H1 (cell line): ENCODE measurements at regions not wholly inside any gene's neighbourhood (a gene's known extent, or its start where the extent isn't known, plus 50 kb on each side); places are given as distances from the start of the nearest gene placed in this dataset.

Source experiments
- CTCF ChIA-PET: fragments of 300-600 bp; sonication (Branson Sonifier 250); formaldehyde crosslinking; loops from one replicate; lab custom pipeline; 2021; ENCODE audit not compliant: partially characterized antibody; lab: Charles Lee
- POLR2A ChIA-PET: fragments of 300-600 bp; sonication (Branson Sonifier 250); formaldehyde crosslinking; loops from one replicate; lab custom pipeline; 2021; ENCODE audit warnings: inconsistent platforms; ENCODE audit not compliant: partially characterized antibody; lab: Charles Lee
- DNase-seq, 2 experiments: peaks; one replicate each; pipeline versions ENCODE4 v3.0.0 to v3.0.0-alpha.2; 2010 to 2022; ENCODE audit warnings: low spot score in 2 of 2, low read depth in 1 of 2, mixed read lengths in 1 of 2
- FAIRE-seq: peaks from 2 replicates; lab custom pipeline; 2011; peaks lifted over from hg19 to GRCh38; lab: Jason Lieb, UNC
- H2AFZ ChIP-seq: 2 replicates; pipeline ENCODE4 v1.8.1; 2012; ENCODE audit warnings: low read length, inconsistent platforms
- H2AK5ac ChIP-seq: 2 replicates; pipeline ENCODE4 v1.6.1; 2013; ENCODE audit warnings: low read depth, low read length
- H2BK120ac ChIP-seq: replicated peaks from 2 replicates; pipeline ENCODE3; 2013; ENCODE audit warnings: low read depth, low read length, inconsistent platforms
- H2BK12ac ChIP-seq: 2 replicates; pipeline ENCODE4 v1.6.1; 2013; ENCODE audit warnings: low read depth, low read length
- H2BK15ac ChIP-seq: 2 replicates; pipeline ENCODE4 v1.6.1; 2013; ENCODE audit warnings: low read length
- H2BK20ac ChIP-seq: 2 replicates; pipeline ENCODE4 v1.6.1; 2013; ENCODE audit warnings: low read length
- H2BK5ac ChIP-seq: 2 replicates; pipeline ENCODE4 v1.6.1; 2013; ENCODE audit warnings: low read depth, low read length
- H3K14ac ChIP-seq: 2 replicates; pipeline ENCODE4 v1.6.1; 2013; ENCODE audit warnings: inconsistent platforms; ENCODE audit not compliant: insufficient read length
- H3K18ac ChIP-seq: 2 replicates; pipeline ENCODE4 v1.6.1; 2013; ENCODE audit warnings: low read length; ENCODE audit errors: extremely low read depth
- H3K23ac ChIP-seq: 2 replicates; pipeline ENCODE4 v1.6.1; 2013; ENCODE audit warnings: inconsistent platforms; ENCODE audit not compliant: insufficient read length
- H3K23me2 ChIP-seq: 2 replicates; pipeline ENCODE4 v1.6.1; 2013; ENCODE audit warnings: low read depth, low read length
- H3K27ac ChIP-seq: 2 replicates; pipeline ENCODE4 v1.6.1; 2011; ENCODE audit warnings: low read depth, low read length, inconsistent platforms
- H3K27me3 ChIP-seq, 4 experiments: replicated peaks in 1 of 4; 1 replicate in 1 of 4; 2 replicates in 3 of 4; pipeline versions ENCODE4 v1.6.1 to v1.8.1; 2011 to 2013; ENCODE audit warnings: low read length in 3 of 4, mild to moderate bottlenecking in 3 of 4, inconsistent platforms in 2 of 4, mixed read lengths in 2 of 4, moderate library complexity in 1 of 4; ENCODE audit not compliant: control insufficient read depth in 3 of 4, insufficient read depth in 3 of 4; ENCODE audit errors: extremely low read depth in 1 of 4
- H3K36me3 ChIP-seq, 4 experiments: 2 replicates each; pipeline versions ENCODE4 v1.6.1 to v1.8.1; 2011 to 2013; ENCODE audit warnings: mild to moderate bottlenecking in 4 of 4, low read length in 3 of 4, moderate library complexity in 2 of 4, control low read depth in 1 of 4, inconsistent platforms in 1 of 4; ENCODE audit not compliant: insufficient read depth in 4 of 4, control insufficient read depth in 2 of 4
- H3K4ac ChIP-seq: replicated peaks from 2 replicates; pipeline ENCODE3; 2013; ENCODE audit warnings: low read length, low read depth, mixed read lengths, inconsistent platforms; ENCODE audit not compliant: insufficient read length
- H3K4me1 ChIP-seq, 4 experiments: replicated peaks in 1 of 4; 1 replicate in 1 of 4; 2 replicates in 3 of 4; pipeline versions ENCODE4 v1.6.1 to v1.8.1; 2011 to 2013; ENCODE audit warnings: low read length in 3 of 4, inconsistent platforms in 2 of 4, mixed read lengths in 1 of 4; ENCODE audit not compliant: insufficient read depth in 4 of 4, control insufficient read depth in 3 of 4
- H3K4me2 ChIP-seq, 2 experiments: 2 replicates each; pipeline versions ENCODE4 v1.6.1 to v1.8.1; 2011 to 2013; ENCODE audit warnings: low read depth in 2 of 2, low read length in 2 of 2, control low read depth in 1 of 2, inconsistent platforms in 1 of 2, mild to moderate bottlenecking in 1 of 2; ENCODE audit not compliant: insufficient read depth in 1 of 2
- H3K4me3 ChIP-seq, 4 experiments: fragments of 200-600, 300-600 bp in 1 of 4; sonication (generic), shearing (Covaris generic), sonication (Bioruptor Twin) in 1 of 4; 2 replicates each; pipeline versions ENCODE4 v1.5.1 to v1.8.1; 2011 to 2016; ENCODE audit warnings: low read length in 4 of 4, low read depth in 3 of 4, control low read depth in 2 of 4, inconsistent platforms in 2 of 4, mild to moderate bottlenecking in 2 of 4, mixed read lengths in 1 of 4, moderate library complexity in 1 of 4; ENCODE audit not compliant: insufficient read depth in 2 of 4; ENCODE audit errors: extremely low read depth in 1 of 4
- H3K56ac ChIP-seq: replicated peaks from 2 replicates; pipeline ENCODE3; 2013; ENCODE audit warnings: low read depth, mild to moderate bottlenecking, mixed read lengths, low read length, inconsistent platforms; ENCODE audit not compliant: insufficient read length
- H3K79me1 ChIP-seq: 2 replicates; pipeline ENCODE4 v1.6.1; 2013; ENCODE audit warnings: low read depth, low read length, control low read depth
- H3K79me2 ChIP-seq, 2 experiments: 2 replicates each; pipeline versions ENCODE4 v1.6.1 to v1.8.1; 2012 to 2013; ENCODE audit warnings: low read length in 2 of 2, mild to moderate bottlenecking in 2 of 2, inconsistent platforms in 1 of 2; ENCODE audit not compliant: insufficient read depth in 2 of 2, control insufficient read depth in 1 of 2
- H3K9ac ChIP-seq, 4 experiments: replicated peaks in 1 of 4; 1 replicate in 1 of 4; 2 replicates in 3 of 4; pipeline versions ENCODE4 v1.6.1 to v1.8.1; 2011 to 2013; ENCODE audit warnings: low read depth in 3 of 4, low read length in 3 of 4, control low read depth in 2 of 4, mild to moderate bottlenecking in 2 of 4, moderate library complexity in 2 of 4, inconsistent platforms in 1 of 4; ENCODE audit errors: extremely low read depth in 1 of 4
- H3K9me3 ChIP-seq, 2 experiments: 2 replicates each; pipeline versions ENCODE4 v1.6.1 to v1.8.1; 2012 to 2013; ENCODE audit warnings: mild to moderate bottlenecking in 2 of 2, moderate library complexity in 2 of 2, control low read depth in 1 of 2, inconsistent platforms in 1 of 2, low read depth in 1 of 2, low read length in 1 of 2, mixed read lengths in 1 of 2; ENCODE audit not compliant: insufficient read depth in 2 of 2
- H4K20me1 ChIP-seq, 2 experiments: replicated peaks in 1 of 2; 2 replicates each; pipeline versions ENCODE3 to v1.8.1; 2011 to 2013; ENCODE audit warnings: inconsistent platforms in 2 of 2, low read length in 2 of 2, mild to moderate bottlenecking in 1 of 2; ENCODE audit not compliant: insufficient read depth in 2 of 2, control insufficient read depth in 1 of 2
- H4K5ac ChIP-seq: 2 replicates; pipeline ENCODE4 v1.6.1; 2013; ENCODE audit warnings: low read length, low read depth, mixed read lengths, inconsistent platforms; ENCODE audit not compliant: insufficient read length
- H4K8ac ChIP-seq: 2 replicates; pipeline ENCODE4 v1.8.0; 2013; ENCODE audit warnings: mild to moderate bottlenecking, moderate library complexity, low read length, inconsistent platforms; ENCODE audit not compliant: insufficient read depth; ENCODE audit errors: extremely low read depth
- H4K91ac ChIP-seq: replicated peaks from 2 replicates; pipeline ENCODE3; 2013; ENCODE audit warnings: low read length, mixed read lengths, inconsistent platforms; ENCODE audit not compliant: insufficient read length
- CBX5 ChIP-seq: fragments of 300-800, 300-1000 bp; sonication (generic); IDR thresholded peaks from 2 replicates; pipeline ENCODE4 v1.7.1; 2016; ENCODE audit warnings: antibody characterized with exemption, low read length, low read depth
- CREB1 ChIP-seq: IDR thresholded peaks from 2 replicates; pipeline ENCODE4 v1.6.1; 2012; ENCODE audit warnings: inconsistent platforms
- KDM5A ChIP-seq: fragments of 200-600 bp; IDR thresholded peaks from 2 replicates; pipeline ENCODE4 v1.7.1; 2012; ENCODE audit warnings: mild to moderate bottlenecking, low read length, inconsistent platforms, mixed read lengths
- POLR2A ChIP-seq, 2 experiments: IDR thresholded peaks; 1 replicate in 1 of 2; 2 replicates in 1 of 2; pipeline ENCODE4 v1.6.1; 2011; ENCODE audit warnings: low read depth in 2 of 2, low read length in 2 of 2, mild to moderate bottlenecking in 2 of 2; ENCODE audit errors: control extremely low read depth in 1 of 2
- RBBP5 ChIP-seq: IDR thresholded peaks from 2 replicates; pipeline ENCODE4 v1.7.1; 2012; ENCODE audit warnings: low read depth, mild to moderate bottlenecking, inconsistent platforms, low read length, moderate library complexity, borderline replicate concordance
- SIX5 ChIP-seq: IDR thresholded peaks from 2 replicates; pipeline ENCODE4 v1.6.1; 2011; ENCODE audit warnings: mild to moderate bottlenecking, low read depth, low read length
- SP1 ChIP-seq: IDR thresholded peaks from 2 replicates; pipeline ENCODE4 v1.6.1; 2011; ENCODE audit warnings: low read depth, low read length
- SP2 ChIP-seq: IDR thresholded peaks from 2 replicates; pipeline ENCODE4 v1.6.1; 2012; ENCODE audit warnings: mild to moderate bottlenecking, low read length, inconsistent platforms
- SP4 ChIP-seq: IDR thresholded peaks from 2 replicates; pipeline ENCODE4 v1.6.1; 2012; ENCODE audit warnings: low read length, inconsistent platforms
- TAF7 ChIP-seq: optimal IDR thresholded peaks from 2 replicates; pipeline ENCODE3; 2011; ENCODE audit warnings: low read depth, mild to moderate bottlenecking, inconsistent platforms, low read length, moderate library complexity, borderline replicate concordance
- TCF12 ChIP-seq: IDR thresholded peaks from 2 replicates; pipeline ENCODE4 v1.6.1; 2011; ENCODE audit warnings: low read depth, mild to moderate bottlenecking, low read length
- WGBS, 2 experiments: shearing (Covaris generic) in 1 of 2; methylation state at CpG; one replicate each; pipeline versions ENCODE4 v1.1.6 to v1.1.7; 2013 to 2015; ENCODE audit warnings: low lambda C conversion rate in 2 of 2, mixed read lengths in 2 of 2, inconsistent platforms in 1 of 2, low coverage in 1 of 2, missing lambda C conversion rate in 1 of 2; ENCODE audit not compliant: insufficient replicate concordance in 2 of 2, insufficient coverage in 1 of 2, insufficient read length in 1 of 2; ENCODE audit errors: extremely low coverage in 1 of 2, missing lambda C conversion rate in 1 of 2; 5-methylcytosine and 5-hydroxymethylcytosine counted together
- TF ChIP-seq, protein P1 (sequence below), 3 experiments: IDR thresholded peaks; 1 replicate in 2 of 3; 2 replicates in 1 of 3; pipeline versions ENCODE4 v1.5.1 to v1.6.1; 2011; ENCODE audit warnings: low read length in 3 of 3, mild to moderate bottlenecking in 3 of 3, inconsistent platforms in 2 of 3, low read depth in 1 of 3, moderate library complexity in 1 of 3; ENCODE audit not compliant: insufficient read depth in 1 of 3; ENCODE audit errors: control extremely low read depth in 1 of 3

DNA sequence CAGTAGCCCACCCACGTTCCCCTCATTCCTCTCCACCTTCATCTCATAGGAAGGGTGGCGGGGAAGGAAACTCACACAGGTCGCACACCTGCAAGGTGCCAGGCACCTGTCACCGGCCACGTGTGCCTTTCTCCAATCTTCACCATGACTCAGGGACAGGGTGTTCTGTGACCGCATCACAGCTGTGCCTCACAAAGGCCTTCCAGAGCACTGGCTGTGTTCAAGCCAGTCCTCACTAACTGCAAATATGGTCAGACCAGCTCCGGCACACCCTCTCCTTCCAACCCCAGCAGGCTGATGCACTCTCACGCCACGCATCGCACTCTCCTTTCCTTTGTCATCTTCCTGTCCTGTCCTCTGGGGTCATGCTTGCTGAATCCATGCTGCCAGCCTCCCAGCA is 415.9 kb downstream of the IRS2 start:
- H3K79me1 ChIP-seq: no peaks in the 10 kb centered on the region
- no peaks in the 10 kb centered on the region for H3K23me2 ChIP-seq
- no peak overlapping the region for H3K4me2 ChIP-seq
- no peak overlapping the region for H3K9ac ChIP-seq
- POLR2A ChIA-PET: no interaction called here
- no peak overlapping the region for H3K27ac ChIP-seq
- peak overlapping the region; percentile 26; the same call in 1 of the 2 replicates for H4K8ac ChIP-seq
- no peak overlapping the region for H2BK15ac ChIP-seq
- no peaks in the 10 kb centered on the region for H3K36me3 ChIP-seq
- H2BK5ac ChIP-seq: no peak overlapping the region
- CTCF ChIA-PET: interaction anchor here (1.0 to 1.4 kb wide), 4 partner anchors 9 to 201 kb away, joined by 3 to 4 read pairs (median 3); no protein-coding TSS in a partner anchor
- H4K20me1 ChIP-seq: no peaks in the 10 kb centered on the region
- H2AK5ac ChIP-seq: no peak overlapping the region
- no peak overlapping the region for H3K18ac ChIP-seq
- DNase-seq (no peak), FAIRE-seq (no peak)
- no peak overlapping the region for H3K56ac ChIP-seq
- H4K91ac ChIP-seq: no peak overlapping the region
- no peaks in the 10 kb centered on the region for H3K79me2 ChIP-seq
- H3K4me3 ChIP-seq: no peak overlapping the region
- no peak overlapping the region for H2BK12ac ChIP-seq
- H3K4ac ChIP-seq: no peak overlapping the region
- no peak overlapping the region for H3K23ac ChIP-seq
- no peak overlapping the region for H2AFZ ChIP-seq
- no peak overlapping the region for H2BK20ac ChIP-seq
- WGBS, 2 experiments: 87% methylated on average over 10 of the region's 10 CpGs; no CpG with 5 or more reads in 1 of the 2 experiments
- no peak overlapping the region for H2BK120ac ChIP-seq
- no peaks in the 10 kb centered on the region for H3K27me3 ChIP-seq
- H4K5ac ChIP-seq: no peak overlapping the region
- peaks cover 0 to 6% (median 1%) of the 10 kb centered on the region in 4 experiments; a peak in 4 of 7 replicates for H3K4me1 ChIP-seq
- H3K9me3 ChIP-seq: no peaks in the 10 kb centered on the region
- no peak overlapping the region for H3K14ac ChIP-seq
- TF ChIP-seq POLR2A (IDR thresholded peaks at IDR 0.05; ENCODE audit: control extremely low read depth in 1 of 2, low read depth in 2 of 2, low read length in 2 of 2) (no peak), RBBP5 (no peak), SIX5 (no peak), TAF7 (no peak), CREB1 (no peak), SP2 (no peak), SP1 (no peak), KDM5A (no peak), TCF12 (no peak), CBX5 (no peak), SP4 (no peak)
- TF ChIP-seq, protein P1, sequence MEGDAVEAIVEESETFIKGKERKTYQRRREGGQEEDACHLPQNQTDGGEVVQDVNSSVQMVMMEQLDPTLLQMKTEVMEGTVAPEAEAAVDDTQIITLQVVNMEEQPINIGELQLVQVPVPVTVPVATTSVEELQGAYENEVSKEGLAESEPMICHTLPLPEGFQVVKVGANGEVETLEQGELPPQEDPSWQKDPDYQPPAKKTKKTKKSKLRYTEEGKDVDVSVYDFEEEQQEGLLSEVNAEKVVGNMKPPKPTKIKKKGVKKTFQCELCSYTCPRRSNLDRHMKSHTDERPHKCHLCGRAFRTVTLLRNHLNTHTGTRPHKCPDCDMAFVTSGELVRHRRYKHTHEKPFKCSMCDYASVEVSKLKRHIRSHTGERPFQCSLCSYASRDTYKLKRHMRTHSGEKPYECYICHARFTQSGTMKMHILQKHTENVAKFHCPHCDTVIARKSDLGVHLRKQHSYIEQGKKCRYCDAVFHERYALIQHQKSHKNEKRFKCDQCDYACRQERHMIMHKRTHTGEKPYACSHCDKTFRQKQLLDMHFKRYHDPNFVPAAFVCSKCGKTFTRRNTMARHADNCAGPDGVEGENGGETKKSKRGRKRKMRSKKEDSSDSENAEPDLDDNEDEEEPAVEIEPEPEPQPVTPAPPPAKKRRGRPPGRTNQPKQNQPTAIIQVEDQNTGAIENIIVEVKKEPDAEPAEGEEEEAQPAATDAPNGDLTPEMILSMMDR (IDR thresholded peaks at IDR 0.05; ENCODE audit: control extremely low read depth in 1 of 3, insufficient read depth in 1 of 3, low read depth in 1 of 3, low read length in 3 of 3): no peak
